ENCODE measurements at regions not wholly inside any gene's neighbourhood (a gene's known extent, or its start where the extent isn't known, plus 50 kb on each side); places are given as distances from the start of the nearest gene placed in this dataset.

DNA sequence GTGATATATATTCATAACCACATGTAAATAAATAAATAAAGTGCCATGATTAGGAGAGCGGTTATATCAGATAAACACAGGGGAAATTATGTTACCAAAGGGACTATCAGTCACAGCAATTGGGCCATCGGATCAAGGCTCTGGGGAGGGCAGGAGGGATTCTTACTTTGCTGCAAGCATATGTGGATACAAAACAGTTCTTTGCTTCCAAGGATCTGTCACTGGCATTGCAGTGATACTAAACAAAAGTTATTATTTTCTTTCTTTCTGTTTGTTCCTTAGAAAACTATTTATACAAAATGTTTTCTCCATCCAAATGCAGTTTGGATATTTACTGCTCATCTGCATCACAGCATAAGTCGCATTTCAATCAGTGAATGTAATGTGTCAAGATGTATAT, 188.4 kb upstream of the MGMT start:
- DNase-seq = no peak

DNA sequence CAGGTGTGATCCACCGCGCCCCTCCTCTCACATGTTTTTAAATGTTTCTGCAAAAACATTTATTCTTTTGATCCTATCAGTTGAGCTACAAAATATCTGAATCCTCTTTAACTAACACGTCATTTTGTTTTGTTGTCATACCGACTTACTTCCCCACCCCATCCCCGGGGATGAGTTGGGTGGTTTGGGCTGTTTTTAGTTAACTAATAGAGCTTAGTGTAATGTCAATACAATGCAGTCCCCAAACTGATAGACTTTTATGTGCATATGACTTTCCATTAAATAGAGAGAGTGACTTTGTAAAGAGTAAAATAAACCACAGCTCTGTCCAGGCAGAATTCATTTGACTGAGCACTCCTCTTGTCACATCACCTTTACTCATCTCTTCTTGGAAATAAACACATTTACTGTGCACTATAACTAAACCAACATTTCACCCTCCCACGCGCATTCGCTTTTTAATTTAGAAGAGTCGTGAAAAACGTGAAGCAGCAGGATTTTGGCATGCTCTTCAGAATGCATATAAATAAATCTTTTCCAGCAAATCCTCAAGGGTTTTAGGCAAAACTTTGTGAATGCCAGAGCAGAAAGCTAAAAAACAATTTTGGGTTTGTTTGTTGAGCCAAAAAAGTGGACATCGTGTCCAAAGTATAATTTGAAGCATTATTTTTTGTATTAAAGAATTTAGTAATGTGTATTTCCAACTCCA, 187.4 kb upstream of the MGMT start:
- DNase-seq = no peak

GRCh38 chr10:129280155-129280502, 186.9 kb upstream of the MGMT start:
- DNase-seq = no peak

GRCh38 chr10:129280908-129281586, 186.0 kb upstream of the MGMT start:
- DNase-seq = no peak

- DNase-seq = no peak
These were observed 181.6 kb upstream of the MGMT start for GRCh38 chr10:129285459-129285858.

GRCh38 chr10:129288999-129289584, 177.9 kb upstream of the MGMT start:
- no peak for DNase-seq

GRCh38 chr10:129293991-129294700, 172.9 kb upstream of the MGMT start:
- DNase-seq = no peak

GRCh38 chr10:129294944-129295343, 172.1 kb upstream of the MGMT start:
- DNase-seq = no peak

GRCh38 chr10:129305046-129305445, 162.0 kb upstream of the MGMT start:
- DNase-seq = no peak

GRCh38 chr10:129307141-129307540, 159.9 kb upstream of the MGMT start:
- no peak for DNase-seq

GRCh38 chr10:129308953-129309564, 158.0 kb upstream of the MGMT start:
- no peak for DNase-seq

DNA sequence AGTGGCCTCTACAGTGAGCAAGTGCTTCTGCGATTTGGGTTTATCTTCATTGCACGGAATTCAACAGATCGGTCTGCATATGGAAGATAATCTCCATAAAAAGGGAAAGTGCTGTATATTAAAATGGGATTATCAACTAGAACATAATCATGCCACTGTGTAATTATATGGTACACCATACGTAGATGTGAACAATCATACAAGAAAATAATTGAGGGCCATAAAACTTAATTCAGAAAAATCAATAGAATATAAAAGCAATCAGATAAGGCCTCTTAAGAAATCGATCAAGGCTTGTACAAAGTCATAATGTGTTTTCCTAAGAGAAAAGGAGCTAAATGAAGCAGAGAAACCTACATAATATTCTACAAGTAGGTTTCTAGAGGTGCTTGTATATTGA, 157.5 kb upstream of the MGMT start:
- DNase-seq = no peak

- no peak for DNase-seq
These were observed 156.2 kb upstream of the MGMT start for GRCh38 chr10:129310881-129311280.

DNA sequence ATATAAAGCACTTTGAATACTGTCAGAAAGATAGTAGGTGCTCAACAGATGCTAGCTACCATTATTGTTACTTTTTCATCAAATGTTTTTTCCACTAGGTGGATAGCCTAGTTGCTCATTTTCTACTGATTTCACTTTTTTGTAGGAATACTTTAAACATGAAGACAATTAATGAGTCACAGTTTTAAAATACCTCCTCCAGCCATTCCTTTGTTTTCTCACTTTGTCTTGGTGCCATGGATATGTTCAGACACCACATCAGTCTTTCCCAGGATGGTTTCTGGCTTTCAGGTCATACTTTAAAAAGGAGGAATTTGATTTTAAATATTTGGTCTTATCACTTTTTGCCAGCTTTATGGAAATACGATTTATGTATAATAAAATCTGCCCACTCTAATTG, 147.1 kb upstream of the MGMT start:
- DNase-seq = no peak

GRCh38 chr10:129320340-129320739, 146.7 kb upstream of the MGMT start:
- DNase-seq = no peak

DNA sequence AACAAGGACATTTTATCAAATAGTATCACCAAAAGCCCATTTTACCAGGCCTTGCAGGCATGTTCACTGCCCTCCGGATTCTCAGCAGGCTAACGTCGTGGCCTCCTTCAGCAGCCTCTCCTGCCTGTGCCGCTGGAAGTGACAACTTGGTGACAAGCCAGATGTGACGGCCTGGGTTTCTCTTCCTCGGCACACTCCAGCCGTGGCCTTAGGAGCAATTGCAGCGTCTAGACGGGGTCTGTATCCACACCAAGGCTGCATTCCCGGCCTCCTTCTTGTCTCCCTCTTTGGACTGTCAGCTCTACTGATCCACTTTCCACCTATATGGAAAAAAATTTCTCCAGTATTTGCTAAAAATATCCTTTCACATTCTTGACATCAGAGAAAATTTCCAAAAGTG, 145.3 kb upstream of the MGMT start:
- no peak for DNase-seq

DNA sequence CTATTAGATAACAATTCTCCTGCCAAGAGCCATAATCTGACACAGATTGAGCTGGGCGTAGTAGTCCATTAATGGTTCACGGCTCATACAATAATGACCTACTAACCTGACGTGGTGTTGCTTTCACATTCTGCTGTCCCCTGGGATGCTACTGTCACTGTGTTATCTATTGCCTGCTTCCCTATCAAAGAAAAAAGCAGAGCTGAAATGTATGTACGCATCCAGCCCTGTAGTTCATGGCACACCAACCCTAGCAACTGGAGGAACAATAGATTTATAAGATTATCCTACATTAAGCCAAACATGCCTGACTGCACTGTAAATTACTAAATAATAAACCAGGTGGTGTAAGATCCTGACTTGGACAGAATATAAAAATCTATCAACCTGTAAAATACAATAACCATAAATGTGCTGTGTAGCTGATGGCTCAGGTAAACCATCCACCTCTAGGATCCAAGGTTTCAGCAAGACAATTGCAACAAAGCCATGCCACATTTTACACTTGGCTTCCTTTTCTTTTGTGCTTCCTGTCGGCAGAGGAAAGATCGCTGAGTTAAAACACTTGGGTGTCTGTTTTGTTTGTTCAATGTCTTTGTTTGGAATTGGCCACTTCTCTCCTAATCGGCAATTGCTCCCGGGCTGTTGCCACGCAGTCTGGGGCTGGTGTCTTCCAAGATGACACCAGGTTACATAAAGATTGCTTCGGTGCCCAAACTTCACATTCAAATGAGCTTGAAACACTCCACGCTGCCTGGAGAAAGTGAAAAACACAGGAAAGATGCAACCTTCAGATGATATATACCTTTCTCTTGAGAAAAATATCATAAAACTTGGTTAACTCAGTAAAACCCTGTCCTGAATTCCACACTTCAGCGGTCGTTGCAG, 143.9 kb upstream of the MGMT start:
- DNase-seq = no peak

GRCh38 chr10:129323879-129324278, 143.2 kb upstream of the MGMT start:
- no peak for DNase-seq

- no peak for DNase-seq
These were observed 141.1 kb upstream of the MGMT start for GRCh38 chr10:129325893-129326292.

DNA sequence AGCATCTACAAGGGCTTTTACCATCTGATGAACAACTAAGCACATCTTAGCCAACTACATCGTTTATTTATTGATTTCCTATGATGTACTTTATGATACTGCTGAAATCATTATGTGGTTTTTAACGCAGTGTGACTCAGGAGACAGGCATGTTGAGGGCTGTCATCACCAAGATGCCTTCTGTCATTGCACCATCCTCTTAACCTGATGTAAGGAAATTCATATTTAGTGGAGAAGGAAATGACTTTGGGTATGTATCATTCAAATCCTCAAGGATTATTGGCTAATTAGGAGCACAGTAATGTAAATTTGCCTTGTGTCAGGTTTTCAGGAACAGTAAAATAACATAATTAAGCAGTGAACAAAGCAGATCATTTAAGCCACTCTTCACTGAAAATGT, 138.5 kb upstream of the MGMT start:
- no peak for DNase-seq

- no peak for DNase-seq
These were observed 137.5 kb upstream of the MGMT start for GRCh38 chr10:129329385-129330055.

GRCh38 chr10:129330211-129330610, 136.8 kb upstream of the MGMT start:
- DNase-seq = no peak

Data from NCI-H2227 treated with DMSO at 0.1 percent for 48 hours (cell line).